HepG2 (cell line): ENCODE measurements at regions not wholly inside any gene's neighbourhood (a gene's known extent, or its start where the extent isn't known, plus 50 kb on each side); places are given as distances from the start of the nearest gene placed in this dataset.

Source experiments
- ATAC-seq: fragments of 200-7000 bp; cut with Tn5 transposase; 3 replicates; pipeline ENCODE4 v1.9.1; 2020; ENCODE audit warnings: mild to moderate bottlenecking, moderate library complexity
- BruUV-seq: library from RNA; stranded (reverse); fragments of 400-500 nt; replicated peaks from 2 replicates; lab custom pipeline; 2021; lab: Mats Ljungman, UMichigan
- CTCF ChIA-PET: fragments of 300-600 bp; formaldehyde crosslinking; extraction: SDS; loops from one replicate; lab custom pipeline; 2021; ENCODE audit warnings: low total read pairs, inconsistent platforms, low intra/inter-chr PET ratio; lab: Yijun Ruan, JAX
- POLR2A ChIA-PET: fragments of 350-600 bp; sonication (Branson Sonifier 250); formaldehyde crosslinking; loops from one replicate; lab custom pipeline; 2020; ENCODE audit warnings: antibody characterized with exemption, inconsistent platforms; lab: Yijun Ruan, JAX
- DNase-seq: peaks from one replicate; pipeline ENCODE4 v3.0.0-alpha.2; 2015; ENCODE audit warnings: low spot score
- FAIRE-seq: peaks from 3 replicates; lab custom pipeline; 2011; peaks lifted over from hg19 to GRCh38; lab: Jason Lieb, UNC
- H2AFZ ChIP-seq: one replicate; pipeline ENCODE4 v1.6.1; 2011; ENCODE audit warnings: low read length, inconsistent platforms
- H3K27ac ChIP-seq: fragments of 300-600 bp; 3 replicates; pipeline ENCODE4 v1.8.0; 2011; ENCODE audit warnings: mixed run types, mild to moderate bottlenecking, mixed read lengths, low read length, inconsistent platforms; ENCODE audit not compliant: insufficient read depth; ENCODE audit errors: extremely low read length
- H3K27me3 ChIP-seq, 2 experiments: fragments of 200-600 bp in 1 of 2; 2 replicates in 1 of 2; 3 replicates in 1 of 2; pipeline versions ENCODE4 v1.6.0 to v1.8.0; 2011; ENCODE audit warnings: low read length in 2 of 2, mild to moderate bottlenecking in 2 of 2, moderate library complexity in 2 of 2, inconsistent platforms in 1 of 2; ENCODE audit not compliant: insufficient read depth in 2 of 2, control insufficient read depth in 1 of 2
- H3K36me3 ChIP-seq, 2 experiments: fragments of 200-600 bp in 1 of 2; replicated peaks in 1 of 2; 2 replicates in 1 of 2; 3 replicates in 1 of 2; pipeline versions ENCODE4 v1.5.1 to v1.8.0; 2011; ENCODE audit warnings: low read length in 2 of 2, inconsistent platforms in 1 of 2; ENCODE audit not compliant: insufficient read depth in 2 of 2, control insufficient read depth in 1 of 2
- H3K4me1 ChIP-seq: 2 replicates; pipeline ENCODE4 v1.5.1; 2012; ENCODE audit warnings: low read length, inconsistent platforms; ENCODE audit not compliant: insufficient read depth
- H3K4me2 ChIP-seq: 2 replicates; pipeline ENCODE4 v1.6.0; 2011; ENCODE audit warnings: low read depth, low read length, inconsistent platforms
- H3K4me3 ChIP-seq, 3 experiments: fragments of 200-600 bp in 1 of 3; sonication (generic), shearing (Covaris generic) in 1 of 3; replicated peaks in 1 of 3; 2 replicates each; pipeline ENCODE4 v1.5.1; 2011 to 2016; ENCODE audit warnings: low read length in 3 of 3, inconsistent platforms in 2 of 3, low read depth in 2 of 3, mild to moderate bottlenecking in 2 of 3, control low read depth in 1 of 3, mixed read lengths in 1 of 3; ENCODE audit not compliant: insufficient read depth in 1 of 3
- H3K79me2 ChIP-seq: one replicate; pipeline ENCODE4 v1.6.1; 2011; ENCODE audit warnings: low read length, inconsistent platforms; ENCODE audit not compliant: insufficient read depth
- H3K9ac ChIP-seq: 2 replicates; pipeline ENCODE4 v1.6.0; 2011; ENCODE audit warnings: mild to moderate bottlenecking, low read depth, low read length, inconsistent platforms; ENCODE audit not compliant: insufficient read depth
- H3K9me3 ChIP-seq: 2 replicates; pipeline ENCODE4 v1.5.1; 2012; ENCODE audit warnings: mild to moderate bottlenecking, low read length
- H4K20me1 ChIP-seq: 2 replicates; pipeline ENCODE4 v1.6.0; 2011; ENCODE audit warnings: inconsistent platforms, mild to moderate bottlenecking, low read length, moderate library complexity; ENCODE audit not compliant: insufficient read depth
- CREM ChIP-seq, 2 experiments: sonication (generic) in 1 of 2; formaldehyde crosslinking in 1 of 2; IDR thresholded peaks; 2 replicates each; pipeline versions ENCODE4 v1.4.0 to v1.6.1; 2016 to 2020; ENCODE audit warnings: antibody characterized with exemption in 1 of 2, mild to moderate bottlenecking in 1 of 2, missing genetic modification reagents in 1 of 2
- DNMT3B ChIP-seq: conservative IDR thresholded peaks from 2 replicates; pipeline ENCODE4 v1.6.1; 2016; ENCODE audit warnings: missing biosample characterization, control low read depth
- MAFK ChIP-seq, 2 experiments: IDR thresholded peaks in 1 of 2; conservative IDR thresholded peaks in 1 of 2; 2 replicates each; pipeline ENCODE4 v1.6.1; 2011; ENCODE audit warnings: improper control_type of control experiment in 2 of 2, low read length in 2 of 2
- MIXL1 ChIP-seq: IDR thresholded peaks from 2 replicates; pipeline ENCODE4 v1.6.1; 2016
- MTF1 ChIP-seq: sonication (generic); formaldehyde crosslinking; IDR thresholded peaks from 2 replicates; pipeline ENCODE4 v1.5.0; 2020; ENCODE audit warnings: missing genetic modification reagents
- RBM22 ChIP-seq: fragments of 200-400 bp; formaldehyde crosslinking; optimal IDR thresholded peaks from 2 replicates; pipeline ENCODE3; 2017; ENCODE audit warnings: mild to moderate bottlenecking, low read length, moderate library complexity
- RFX5 ChIP-seq: IDR thresholded peaks from 2 replicates; pipeline ENCODE4 v1.6.1; 2011; ENCODE audit warnings: low read depth, low read length, improper control_type of control experiment
- SMAD9 ChIP-seq: sonication (generic); formaldehyde crosslinking; IDR thresholded peaks from 2 replicates; pipeline ENCODE4 v1.5.1; 2020; ENCODE audit warnings: mild to moderate bottlenecking, missing genetic modification reagents
- SNAPC2 ChIP-seq: sonication (generic); formaldehyde crosslinking; IDR thresholded peaks from 2 replicates; pipeline ENCODE4 v1.8.1; 2022; ENCODE audit warnings: mild to moderate bottlenecking, missing genetic modification reagents
- TOE1 ChIP-seq: sonication (generic); formaldehyde crosslinking; IDR thresholded peaks from 2 replicates; pipeline ENCODE4 v1.4.0; 2020; ENCODE audit warnings: mild to moderate bottlenecking, missing genetic modification reagents
- TRIM24 ChIP-seq: sonication (generic); formaldehyde crosslinking; IDR thresholded peaks from 2 replicates; pipeline ENCODE4 v1.8.0; 2022; ENCODE audit warnings: mild to moderate bottlenecking, missing genetic modification reagents
- ZEB1 ChIP-seq: IDR thresholded peaks from 2 replicates; pipeline ENCODE4 v1.6.1; 2012; ENCODE audit warnings: mild to moderate bottlenecking, low read depth, inconsistent platforms; ENCODE audit not compliant: insufficient replicate concordance
- ZFP36L1 ChIP-seq: sonication (generic); formaldehyde crosslinking; IDR thresholded peaks from 2 replicates; pipeline ENCODE4 v1.8.0; 2022; ENCODE audit warnings: mild to moderate bottlenecking, missing genetic modification reagents, moderate library complexity
- ZFY ChIP-seq: sonication (generic); formaldehyde crosslinking; IDR thresholded peaks from 2 replicates; pipeline ENCODE4 v1.4.0; 2020; ENCODE audit warnings: missing genetic modification reagents
- ZNF333 ChIP-seq: sonication (generic); formaldehyde crosslinking; IDR thresholded peaks from 2 replicates; pipeline ENCODE4 v1.4.0; 2020; ENCODE audit warnings: mild to moderate bottlenecking, missing genetic modification reagents, borderline replicate concordance
- ZNF503 ChIP-seq: sonication (generic); formaldehyde crosslinking; IDR thresholded peaks from 2 replicates; pipeline ENCODE4 v1.4.0; 2020; ENCODE audit warnings: missing genetic modification reagents
- ZNF768 ChIP-seq: sonication (generic); formaldehyde crosslinking; IDR thresholded peaks from 2 replicates; pipeline ENCODE4 v1.4.0; 2020; ENCODE audit warnings: missing genetic modification reagents
- ZNF792 ChIP-seq: IDR thresholded peaks from 2 replicates; pipeline ENCODE4 v1.6.1; 2016
- ZSCAN22 ChIP-seq: sonication (generic); formaldehyde crosslinking; IDR thresholded peaks from 2 replicates; pipeline ENCODE4 v1.4.0; 2020; ENCODE audit warnings: mild to moderate bottlenecking, missing genetic modification reagents
- in situ Hi-C: cut with HindIII; loops from 2 replicates; pipeline ENCODE4 v1.10.0; 2017; ENCODE audit warnings: low pct_unique_long_range_greater_than_20kb; ENCODE audit not compliant: extremely low pct_ligation_motif_present
- intact Hi-C: fragments of 100-400 bp; cut with micrococcal nuclease; formaldehyde crosslinking; loops from one replicate; pipeline ENCODE4 v1.10.0; 2022; ENCODE audit not compliant: unreplicated experiment

GRCh38 chr9:71202931-71203330 is 81.5 kb upstream of the TRPM3 start:
- in situ Hi-C loops, result no loop called here
- Histone ChIP-seq H3K79me2 (no peaks in the 10 kb centered on the region), H4K20me1 (no peaks in the 10 kb centered on the region), H3K4me3 (no peak overlapping the region), H3K27me3 (no peaks in the 10 kb centered on the region), H3K36me3 (no peaks in the 10 kb centered on the region)
- no peak for DNase-seq
- CTCF ChIA-PET, result no interaction called here
- TF ChIP-seq TRIM24 (CRISPR knock-in tag) (no peak), ZSCAN22 (CRISPR knock-in tag) (no peak), DNMT3B (CRISPR knock-in tag) (no peak), ZNF333 (CRISPR knock-in tag) (no peak), SNAPC2 (CRISPR knock-in tag) (no peak), MTF1 (CRISPR knock-in tag) (no peak), CREM (IDR thresholded peaks at IDR 0.05) (no peak), CREM (CRISPR knock-in tag; IDR thresholded peaks at IDR 0.05) (no peak), ZNF503 (CRISPR knock-in tag) (no peak), ZNF792 (CRISPR knock-in tag) (no peak), ZFY (no peak), ZNF768 (CRISPR knock-in tag) (no peak), TOE1 (CRISPR knock-in tag) (no peak), RFX5 (no peak), MAFK (conservative IDR thresholded peaks at IDR 0.05 in 1 of 2, IDR thresholded peaks at IDR 0.05 in 1 of 2; ENCODE audit: low read length in 2 of 2) (no peak), SMAD9 (CRISPR knock-in tag) (no peak), ZEB1 (no peak), ZFP36L1 (CRISPR knock-in tag) (no peak), RBM22 (no peak), MIXL1 (no peak)
- TF ChIP-seq, all 625 proteins: peak for 0
- Histone ChIP-seq H3K27ac (no peak overlapping the region), H3K9me3 (no peaks in the 10 kb centered on the region), H3K4me2 (no peak overlapping the region), H3K4me1 (no peaks in the 10 kb centered on the region), H2AFZ (no peak overlapping the region), H3K9ac (no peak overlapping the region)
- FAIRE-seq (no peak), ATAC-seq (no peak)
- intact Hi-C loops, result no loop called here
- BruUV-seq, result no TSS peak
- POLR2A ChIA-PET, result no interaction called here
